ENCODE measurements at regions not wholly inside any gene's neighbourhood (a gene's known extent, or its start where the extent isn't known, plus 50 kb on each side); places are given as distances from the start of the nearest gene placed in this dataset.
"Not testable (repeated sequence)": the region's sequence is repeated elsewhere in the genome, so short reads cannot be mapped to it uniquely, and the experiment has no call there.

DNA sequence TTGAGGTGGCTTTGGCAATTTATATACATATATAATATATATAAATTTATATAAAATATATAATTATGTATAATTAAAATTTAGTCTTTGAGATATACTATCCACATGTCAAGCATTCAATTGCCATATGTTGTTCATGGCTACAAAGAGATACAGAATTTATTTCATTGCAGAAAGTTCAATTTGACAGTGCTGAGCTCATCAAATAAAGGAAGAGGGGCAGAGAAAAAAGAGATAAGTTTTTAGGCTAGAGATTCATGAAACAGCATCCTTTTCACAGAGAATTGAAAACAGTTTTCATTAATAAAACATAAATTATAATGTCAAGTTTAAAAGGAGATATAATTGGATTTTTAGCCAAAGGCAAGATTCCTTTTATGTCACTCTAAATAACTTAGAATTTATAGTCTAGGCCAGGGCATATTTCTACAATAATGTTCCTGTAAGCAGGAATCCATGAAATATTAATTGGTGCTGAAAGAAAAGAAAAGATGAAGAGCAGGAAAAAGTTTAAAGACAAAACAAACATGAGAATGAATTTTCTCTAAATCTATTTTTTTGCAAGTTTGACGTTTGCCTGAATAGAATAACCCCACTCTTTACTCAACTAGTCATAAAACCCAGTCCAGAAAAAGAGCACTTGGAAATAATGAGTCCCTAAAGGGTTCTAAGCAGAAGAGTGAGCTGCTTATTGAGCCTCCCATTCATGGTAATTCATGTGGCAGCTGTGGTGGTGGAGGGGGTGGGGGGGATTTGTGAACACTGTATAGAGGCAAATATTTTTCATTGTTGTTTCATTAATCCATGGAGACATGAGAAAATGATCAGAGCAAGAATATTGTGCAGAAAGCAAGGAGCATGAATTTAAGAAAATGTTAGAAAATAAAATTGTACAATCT lies 1279.5 kb downstream of the CDH12 start:
- H3K27ac ChIP-seq (ENCODE audit: low read length), result no peak overlapping the region
- H3K9me3 ChIP-seq (replicated peaks; ENCODE audit: insufficient read depth, low read length), result no peaks in the 10 kb centered on the region
- no peaks in the 10 kb centered on the region for H3K27me3 ChIP-seq (replicated peaks; ENCODE audit: insufficient read depth, low read length)
- no peak overlapping the region for H3K9ac ChIP-seq (ENCODE audit: low read length)
- no peak overlapping the region for H3K4me2 ChIP-seq (ENCODE audit: low read depth, low read length)
- no peaks in the 10 kb centered on the region for H3F3A ChIP-seq (ENCODE audit: insufficient read depth, low read length)
- H3K36me3 ChIP-seq (replicated peaks; ENCODE audit: insufficient read depth, low read length), result no peaks in the 10 kb centered on the region
- H3K9me2 ChIP-seq (replicated peaks; ENCODE audit: insufficient read depth, low read length), result no peaks in the 10 kb centered on the region
- no peaks in the 10 kb centered on the region for H3K79me2 ChIP-seq (ENCODE audit: low read length)
- no peaks in the 10 kb centered on the region for H4K20me1 ChIP-seq (ENCODE audit: insufficient read depth, low read length)
- no peak overlapping the region for H2AFZ ChIP-seq (ENCODE audit: low read length)
- H3K4me1 ChIP-seq (ENCODE audit: low read length), result no peaks in the 10 kb centered on the region
- no peak for DNase-seq
- no peak overlapping the region for H3K4me3 ChIP-seq (ENCODE audit: low read length)
- TF ChIP-seq EZH2phosphoT487 (IDR thresholded peaks at IDR 0.05; ENCODE audit: low read length) (no peak), EZH2 (optimal IDR thresholded peaks at IDR 0.05; ENCODE audit: low read depth, low read length) (no peak)
- TF ChIP-seq, protein P1, sequence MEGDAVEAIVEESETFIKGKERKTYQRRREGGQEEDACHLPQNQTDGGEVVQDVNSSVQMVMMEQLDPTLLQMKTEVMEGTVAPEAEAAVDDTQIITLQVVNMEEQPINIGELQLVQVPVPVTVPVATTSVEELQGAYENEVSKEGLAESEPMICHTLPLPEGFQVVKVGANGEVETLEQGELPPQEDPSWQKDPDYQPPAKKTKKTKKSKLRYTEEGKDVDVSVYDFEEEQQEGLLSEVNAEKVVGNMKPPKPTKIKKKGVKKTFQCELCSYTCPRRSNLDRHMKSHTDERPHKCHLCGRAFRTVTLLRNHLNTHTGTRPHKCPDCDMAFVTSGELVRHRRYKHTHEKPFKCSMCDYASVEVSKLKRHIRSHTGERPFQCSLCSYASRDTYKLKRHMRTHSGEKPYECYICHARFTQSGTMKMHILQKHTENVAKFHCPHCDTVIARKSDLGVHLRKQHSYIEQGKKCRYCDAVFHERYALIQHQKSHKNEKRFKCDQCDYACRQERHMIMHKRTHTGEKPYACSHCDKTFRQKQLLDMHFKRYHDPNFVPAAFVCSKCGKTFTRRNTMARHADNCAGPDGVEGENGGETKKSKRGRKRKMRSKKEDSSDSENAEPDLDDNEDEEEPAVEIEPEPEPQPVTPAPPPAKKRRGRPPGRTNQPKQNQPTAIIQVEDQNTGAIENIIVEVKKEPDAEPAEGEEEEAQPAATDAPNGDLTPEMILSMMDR (IDR thresholded peaks at IDR 0.05; ENCODE audit: low read length), result no peak

DNA sequence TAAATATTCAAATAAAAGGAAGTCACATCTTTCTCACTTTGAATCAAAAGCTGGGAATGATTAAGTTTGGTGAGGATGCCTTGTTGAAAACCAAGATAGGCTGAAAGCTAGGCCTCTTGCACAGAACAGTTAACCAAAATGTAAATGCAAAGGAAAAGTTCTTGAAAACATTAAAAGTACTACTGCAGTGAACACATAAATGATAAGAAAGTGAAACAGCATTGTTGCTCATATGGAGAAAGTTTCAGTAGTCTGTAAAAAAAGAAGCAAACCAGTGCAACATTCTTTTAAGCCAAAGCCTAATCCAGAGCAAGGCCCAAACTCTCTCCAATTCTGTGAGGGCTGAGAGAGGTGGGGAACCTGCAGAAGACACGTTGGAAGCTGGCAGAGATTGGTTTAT lies 1281.9 kb downstream of the CDH12 start:
- H3K27ac ChIP-seq (ENCODE audit: low read length); H3F3A ChIP-seq (ENCODE audit: insufficient read depth, low read length); H2AFZ ChIP-seq (ENCODE audit: low read length); DNase-seq; H3K27me3 ChIP-seq (replicated peaks; ENCODE audit: insufficient read depth, low read length); H3K79me2 ChIP-seq (ENCODE audit: low read length); H3K4me3 ChIP-seq (ENCODE audit: low read length); H3K9ac ChIP-seq (ENCODE audit: low read length); H3K9me2 ChIP-seq (replicated peaks; ENCODE audit: insufficient read depth, low read length); H3K4me1 ChIP-seq (ENCODE audit: low read length); H3K36me3 ChIP-seq (replicated peaks; ENCODE audit: insufficient read depth, low read length); H3K4me2 ChIP-seq (ENCODE audit: low read depth, low read length); H3K9me3 ChIP-seq (replicated peaks; ENCODE audit: insufficient read depth, low read length); H4K20me1 ChIP-seq (ENCODE audit: insufficient read depth, low read length): not testable (repeated sequence)

DNA sequence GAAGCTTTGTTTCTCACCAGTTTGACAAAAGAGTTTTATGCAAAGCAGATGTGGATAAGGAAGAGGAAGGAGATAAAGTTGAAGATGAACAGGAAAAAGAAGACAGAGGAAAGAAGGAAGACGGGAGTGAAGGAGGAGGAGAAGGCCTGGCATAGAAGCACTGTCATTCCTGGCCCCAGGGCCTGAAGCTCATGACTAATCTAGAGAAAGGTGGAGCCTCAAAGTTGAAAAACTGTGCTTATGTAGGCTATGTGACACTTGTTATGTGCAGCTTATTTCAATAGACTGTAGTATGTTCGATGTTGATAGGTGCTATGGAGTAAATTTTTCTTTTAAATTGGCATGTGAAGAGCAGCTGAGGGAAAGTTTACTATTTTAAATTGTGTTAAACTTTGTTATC lies 1294.0 kb downstream of the CDH12 start:
- DNase-seq, result not testable (repeated sequence)

DNA sequence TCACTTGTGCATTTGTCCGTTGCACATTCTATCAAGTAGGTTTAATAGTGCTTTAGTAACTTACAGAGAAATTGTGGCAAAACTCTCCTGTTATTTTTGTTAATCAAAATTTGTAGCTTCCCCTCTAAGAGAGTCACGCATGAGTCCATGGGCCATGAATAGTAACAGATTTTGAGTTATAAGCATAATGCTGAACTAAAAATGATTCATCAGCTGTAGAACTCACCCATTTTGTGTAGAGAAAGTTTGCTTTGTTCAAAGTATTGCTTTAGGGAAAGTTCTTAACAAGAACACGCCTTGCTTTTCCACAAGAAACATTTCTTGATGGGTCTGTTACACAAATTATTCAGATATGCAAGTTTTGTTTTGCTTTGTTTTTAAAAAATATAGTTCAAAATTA lies 1300.9 kb downstream of the CDH12 start:
- not testable (repeated sequence) for H3K4me1 ChIP-seq (ENCODE audit: low read length); H3K9me2 ChIP-seq (replicated peaks; ENCODE audit: insufficient read depth, low read length); H3K27ac ChIP-seq (ENCODE audit: low read length); H2AFZ ChIP-seq (ENCODE audit: low read length); H3K4me3 ChIP-seq (ENCODE audit: low read length); H3K4me2 ChIP-seq (ENCODE audit: low read depth, low read length); H3K27me3 ChIP-seq (replicated peaks; ENCODE audit: insufficient read depth, low read length); H3K9me3 ChIP-seq (replicated peaks; ENCODE audit: insufficient read depth, low read length); H3K9ac ChIP-seq (ENCODE audit: low read length); H3K36me3 ChIP-seq (replicated peaks; ENCODE audit: insufficient read depth, low read length); H4K20me1 ChIP-seq (ENCODE audit: insufficient read depth, low read length); H3K79me2 ChIP-seq (ENCODE audit: low read length); H3F3A ChIP-seq (ENCODE audit: insufficient read depth, low read length); DNase-seq

More for the DNA sequence above, 1294.0 kb downstream of the CDH12 start:
- H3F3A ChIP-seq (ENCODE audit: insufficient read depth, low read length); H3K9me3 ChIP-seq (replicated peaks; ENCODE audit: insufficient read depth, low read length); H3K4me2 ChIP-seq (ENCODE audit: low read depth, low read length); H3K27ac ChIP-seq (ENCODE audit: low read length); H3K79me2 ChIP-seq (ENCODE audit: low read length); H3K9ac ChIP-seq (ENCODE audit: low read length); H3K4me3 ChIP-seq (ENCODE audit: low read length); H4K20me1 ChIP-seq (ENCODE audit: insufficient read depth, low read length); H3K27me3 ChIP-seq (replicated peaks; ENCODE audit: insufficient read depth, low read length); H3K9me2 ChIP-seq (replicated peaks; ENCODE audit: insufficient read depth, low read length); H3K4me1 ChIP-seq (ENCODE audit: low read length); H3K36me3 ChIP-seq (replicated peaks; ENCODE audit: insufficient read depth, low read length); H2AFZ ChIP-seq (ENCODE audit: low read length): not testable (repeated sequence)

DNA sequence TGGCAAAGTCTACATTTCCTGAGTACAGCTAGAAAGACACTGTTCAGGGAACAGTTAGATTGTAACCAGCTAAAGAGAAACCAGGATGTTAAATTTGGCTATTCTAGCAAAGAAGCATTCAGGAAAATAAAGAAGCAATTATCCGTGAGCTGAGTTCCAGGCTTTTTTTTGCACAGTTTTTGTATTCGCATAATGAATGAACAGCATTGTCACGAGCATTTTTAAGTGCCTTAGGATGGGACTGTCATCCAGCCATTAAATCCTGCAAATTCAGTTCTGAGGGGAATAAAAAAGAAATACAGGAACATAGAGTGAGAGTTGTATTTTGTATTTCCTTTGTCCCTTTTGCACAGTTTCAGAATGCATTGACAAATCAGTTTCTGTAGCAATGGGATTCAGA lies 1302.2 kb downstream of the CDH12 start:
- DNase-seq; H3K27me3 ChIP-seq (replicated peaks; ENCODE audit: insufficient read depth, low read length): not testable (repeated sequence)

DNA sequence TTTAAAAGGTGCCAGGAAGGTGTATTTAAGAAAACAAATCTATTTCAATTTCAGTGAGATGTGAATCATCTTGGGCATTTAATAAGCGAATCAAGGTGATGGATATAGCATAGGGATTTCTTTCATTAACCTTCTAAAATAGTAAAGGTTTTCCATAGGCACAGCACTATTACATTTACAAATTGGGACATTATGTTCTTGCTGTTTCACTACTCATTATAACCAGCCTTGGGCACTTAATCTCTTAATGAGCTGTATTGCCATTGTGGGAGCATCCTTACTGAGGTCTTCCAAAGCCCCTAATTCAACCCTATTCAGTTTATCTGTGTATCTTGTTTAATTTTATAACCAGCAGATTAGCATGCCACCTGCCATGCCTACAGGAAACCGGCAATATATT lies 1305.5 kb downstream of the CDH12 start:
- H3F3A ChIP-seq (ENCODE audit: insufficient read depth, low read length); H3K4me2 ChIP-seq (ENCODE audit: low read depth, low read length); H3K36me3 ChIP-seq (replicated peaks; ENCODE audit: insufficient read depth, low read length); H2AFZ ChIP-seq (ENCODE audit: low read length); H3K4me3 ChIP-seq (ENCODE audit: low read length); H3K9me3 ChIP-seq (replicated peaks; ENCODE audit: insufficient read depth, low read length); H4K20me1 ChIP-seq (ENCODE audit: insufficient read depth, low read length); DNase-seq; H3K79me2 ChIP-seq (ENCODE audit: low read length); H3K27me3 ChIP-seq (replicated peaks; ENCODE audit: insufficient read depth, low read length); H3K9ac ChIP-seq (ENCODE audit: low read length); H3K27ac ChIP-seq (ENCODE audit: low read length); H3K4me1 ChIP-seq (ENCODE audit: low read length); H3K9me2 ChIP-seq (replicated peaks; ENCODE audit: insufficient read depth, low read length): not testable (repeated sequence)

More for the DNA sequence above, 1302.2 kb downstream of the CDH12 start:
- H3K9me3 ChIP-seq (replicated peaks; ENCODE audit: insufficient read depth, low read length); H3K9ac ChIP-seq (ENCODE audit: low read length); H2AFZ ChIP-seq (ENCODE audit: low read length); H3K9me2 ChIP-seq (replicated peaks; ENCODE audit: insufficient read depth, low read length); H4K20me1 ChIP-seq (ENCODE audit: insufficient read depth, low read length); H3K27ac ChIP-seq (ENCODE audit: low read length); H3K4me2 ChIP-seq (ENCODE audit: low read depth, low read length); H3K4me3 ChIP-seq (ENCODE audit: low read length); H3K4me1 ChIP-seq (ENCODE audit: low read length); H3F3A ChIP-seq (ENCODE audit: insufficient read depth, low read length); H3K36me3 ChIP-seq (replicated peaks; ENCODE audit: insufficient read depth, low read length); H3K79me2 ChIP-seq (ENCODE audit: low read length): not testable (repeated sequence)

DNA sequence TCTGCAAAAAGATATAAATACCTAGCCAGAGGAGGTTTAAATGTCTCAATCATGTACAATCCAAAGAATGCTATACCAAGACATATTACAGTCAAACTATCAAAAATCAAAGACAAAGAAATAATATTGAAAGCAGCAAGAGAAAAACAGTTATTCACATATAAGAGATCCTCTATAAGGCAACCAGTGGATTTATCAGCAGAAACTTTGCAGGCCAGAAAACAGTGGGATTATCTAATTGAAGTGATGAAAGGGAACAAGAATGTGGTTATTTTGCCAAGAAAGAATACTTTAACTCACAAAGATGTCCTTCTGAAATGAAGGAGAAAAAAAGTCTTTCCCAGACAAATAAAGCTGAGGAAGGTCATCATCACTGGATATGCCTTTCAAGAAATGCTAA lies 1318.0 kb downstream of the CDH12 start:
- not testable (repeated sequence) for H3K27ac ChIP-seq (ENCODE audit: low read length); H3K9ac ChIP-seq (ENCODE audit: low read length); H3F3A ChIP-seq (ENCODE audit: insufficient read depth, low read length); H3K27me3 ChIP-seq (replicated peaks; ENCODE audit: insufficient read depth, low read length); H3K9me3 ChIP-seq (replicated peaks; ENCODE audit: insufficient read depth, low read length); H3K4me2 ChIP-seq (ENCODE audit: low read depth, low read length); H3K79me2 ChIP-seq (ENCODE audit: low read length); DNase-seq; H2AFZ ChIP-seq (ENCODE audit: low read length); H3K36me3 ChIP-seq (replicated peaks; ENCODE audit: insufficient read depth, low read length); H3K4me3 ChIP-seq (ENCODE audit: low read length); H3K9me2 ChIP-seq (replicated peaks; ENCODE audit: insufficient read depth, low read length); H3K4me1 ChIP-seq (ENCODE audit: low read length); H4K20me1 ChIP-seq (ENCODE audit: insufficient read depth, low read length)

All from MM.1S (cell line).